Liver (tissue), 8 donors: ENCODE measurements at regions not wholly inside any gene's neighbourhood (a gene's known extent, or its start where the extent isn't known, plus 50 kb on each side); places are given as distances from the start of the nearest gene placed in this dataset.

Source experiments
- DNase-seq: peaks from one replicate; pipeline ENCODE4 v3.0.0-alpha.2; 2017; ENCODE audit warnings: low spot score
- H3K27ac ChIP-seq, 2 donors: one replicate each; pipeline ENCODE4 v1.7.0; 2013; ENCODE audit warnings: inconsistent platforms in 2 of 2, low read length in 2 of 2, control low read depth in 1 of 2, low read depth in 1 of 2, mild to moderate bottlenecking in 1 of 2
- H3K27me3 ChIP-seq, 4 donors: one replicate each; pipeline versions ENCODE4 v1.6.1 to v1.7.0; 2013; ENCODE audit warnings: low read length in 3 of 4, inconsistent platforms in 1 of 4, mild to moderate bottlenecking in 1 of 4, moderate library complexity in 1 of 4; ENCODE audit not compliant: control insufficient read depth in 4 of 4, insufficient read depth in 4 of 4
- H3K36me3 ChIP-seq, 4 donors: one replicate each; pipeline versions ENCODE4 v1.6.1 to v1.7.0; 2013; ENCODE audit warnings: low read length in 3 of 4, mild to moderate bottlenecking in 3 of 4, low read depth in 1 of 4, moderate library complexity in 1 of 4; ENCODE audit not compliant: control insufficient read depth in 4 of 4, insufficient read depth in 3 of 4
- H3K4me1 ChIP-seq, 4 donors: one replicate each; pipeline versions ENCODE4 v1.6.1 to v1.7.0; 2013; ENCODE audit warnings: low read length in 3 of 4, mild to moderate bottlenecking in 3 of 4, moderate library complexity in 1 of 4; ENCODE audit not compliant: control insufficient read depth in 4 of 4, insufficient read depth in 4 of 4
- H3K4me3 ChIP-seq, 3 donors: one replicate each; pipeline versions ENCODE4 v1.6.1 to v1.7.0; 2013; ENCODE audit warnings: low read length in 3 of 3, control low read depth in 1 of 3, low read depth in 1 of 3, mild to moderate bottlenecking in 1 of 3
- H3K9ac ChIP-seq, 2 donors: one replicate each; pipeline ENCODE4 v1.7.0; 2013; ENCODE audit warnings: low read length in 2 of 2, mild to moderate bottlenecking in 2 of 2, moderate library complexity in 2 of 2, control low read depth in 1 of 2, low read depth in 1 of 2
- H3K9me3 ChIP-seq, 4 donors: one replicate each; pipeline versions ENCODE4 v1.6.1 to v1.7.0; 2013; ENCODE audit warnings: low read length in 3 of 4; ENCODE audit not compliant: control insufficient read depth in 4 of 4
- ATF3 ChIP-seq: IDR thresholded peaks from 2 replicates; pipeline ENCODE4 v1.6.1; 2016; ENCODE audit warnings: antibody characterized with exemption
- EGR1 ChIP-seq, 2 donors: IDR thresholded peaks; 2 replicates each; pipeline ENCODE4 v1.6.1; 2016 to 2018; ENCODE audit warnings: antibody characterized with exemption in 2 of 2, low read depth in 2 of 2
- FOXA2 ChIP-seq: IDR thresholded peaks from 2 replicates; pipeline ENCODE4 v1.6.1; 2016; ENCODE audit warnings: antibody characterized with exemption
- GABPA ChIP-seq, 2 donors: IDR thresholded peaks in 1 of 2; conservative IDR thresholded peaks in 1 of 2; 2 replicates each; pipeline ENCODE4 v1.6.1; 2016; ENCODE audit warnings: antibody characterized with exemption in 2 of 2, mild to moderate bottlenecking in 1 of 2, moderate library complexity in 1 of 2
- HNF4A ChIP-seq, 2 donors: conservative IDR thresholded peaks; 2 replicates each; pipeline ENCODE4 v1.6.1; 2016; ENCODE audit warnings: antibody characterized with exemption in 2 of 2, mild to moderate bottlenecking in 2 of 2
- HNF4G ChIP-seq: IDR thresholded peaks from 2 replicates; pipeline ENCODE4 v1.6.1; 2016; ENCODE audit warnings: antibody characterized with exemption
- JUND ChIP-seq, 2 donors: IDR thresholded peaks; 2 replicates each; pipeline ENCODE4 v1.6.1; 2016; ENCODE audit warnings: antibody characterized with exemption in 2 of 2
- NR2F2 ChIP-seq: IDR thresholded peaks from 2 replicates; pipeline ENCODE4 v1.6.1; 2016; ENCODE audit warnings: antibody characterized with exemption
- RAD21 ChIP-seq, 2 donors: IDR thresholded peaks; 2 replicates each; pipeline ENCODE4 v1.6.1; 2016; ENCODE audit warnings: antibody characterized with exemption in 2 of 2, mild to moderate bottlenecking in 2 of 2
- REST ChIP-seq: IDR thresholded peaks from 2 replicates; pipeline ENCODE4 v1.6.1; 2016; ENCODE audit warnings: antibody characterized with exemption, mild to moderate bottlenecking
- RXRA ChIP-seq, 2 donors: IDR thresholded peaks; 2 replicates each; pipeline ENCODE4 v1.6.1; 2017 to 2018; ENCODE audit warnings: antibody characterized with exemption in 2 of 2, mild to moderate bottlenecking in 1 of 2
- SP1 ChIP-seq: IDR thresholded peaks from 2 replicates; pipeline ENCODE4 v1.6.1; 2018; ENCODE audit warnings: antibody characterized with exemption, mild to moderate bottlenecking
- TAF1 ChIP-seq: conservative IDR thresholded peaks from 2 replicates; pipeline ENCODE4 v1.6.1; 2016; ENCODE audit warnings: antibody characterized with exemption, mild to moderate bottlenecking
- YY1 ChIP-seq: IDR thresholded peaks from 2 replicates; pipeline ENCODE4 v1.6.1; 2016; ENCODE audit warnings: antibody characterized with exemption, mild to moderate bottlenecking
- ZBTB33 ChIP-seq: IDR thresholded peaks from 2 replicates; pipeline ENCODE4 v1.6.1; 2016; ENCODE audit warnings: antibody characterized with exemption
- WGBS: extraction: QIAGEN DNeasy Blood & Tissue Kit; methylation state at CpG from one replicate; pipeline ENCODE4 v1.1.7; 2013; 5-methylcytosine and 5-hydroxymethylcytosine counted together
- TF ChIP-seq, protein P1 (sequence below): IDR thresholded peaks from 2 replicates; pipeline ENCODE4 v1.6.1; 2016; ENCODE audit warnings: antibody characterized with exemption
- TF ChIP-seq, protein P2 (sequence below): fragments of 150-350 bp; IDR thresholded peaks from 2 replicates; pipeline ENCODE4 v1.5.1; 2017; ENCODE audit warnings: improper control_type of control experiment, low read depth, low read length; ENCODE audit not compliant: missing input control
- donor health status: healthy.
- donor health status: healthy.
- donor health status: healthy.
- donor health status: healthy.
- donor health status: healthy.

DNA sequence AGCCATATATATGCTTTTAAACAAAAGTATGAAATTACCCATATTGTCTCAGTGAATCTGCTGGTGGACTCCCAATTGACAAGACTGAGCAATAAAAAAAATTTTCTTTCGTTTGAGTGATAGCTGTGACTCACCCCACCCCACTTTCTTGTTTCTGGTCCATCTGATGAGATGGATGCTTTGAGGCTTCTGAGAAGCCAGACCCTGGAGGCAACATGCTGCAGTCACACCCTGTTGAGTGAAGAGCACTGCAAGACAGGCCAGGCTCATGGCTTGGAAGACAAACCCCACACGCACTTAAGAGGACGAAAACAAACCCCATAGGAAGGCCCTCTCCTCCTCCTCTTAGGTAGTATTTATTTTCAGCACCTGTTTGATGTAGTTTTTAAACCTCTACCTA lies 276.0 kb upstream of the TTC14 start:
- no peak for DNase-seq
- 72% methylated on average over 3 of the region's 3 CpGs for WGBS

More for the DNA sequence above, 276.0 kb upstream of the TTC14 start:
- H3K4me3 ChIP-seq: no peak overlapping the region
- peaks cover 0 to 3% (median 0%) of the 10 kb centered on the region in 4 donors for H3K9me3 ChIP-seq
- no peaks in the 10 kb centered on the region for H3K36me3 ChIP-seq
- TF ChIP-seq JUND (IDR thresholded peaks at IDR 0.05): no peak
- no peak for TF ChIP-seq HNF4G
- no peak for TF ChIP-seq REST
- no peak for TF ChIP-seq ZBTB33
- TF ChIP-seq ATF3: no peak
- TF ChIP-seq TAF1: no peak
- no peak for TF ChIP-seq GABPA (IDR thresholded peaks at IDR 0.05 in 1 of 2, conservative IDR thresholded peaks at IDR 0.05 in 1 of 2)
- TF ChIP-seq HNF4A (conservative IDR thresholded peaks at IDR 0.05): no peak
- TF ChIP-seq NR2F2: no peak
- TF ChIP-seq, protein P1, sequence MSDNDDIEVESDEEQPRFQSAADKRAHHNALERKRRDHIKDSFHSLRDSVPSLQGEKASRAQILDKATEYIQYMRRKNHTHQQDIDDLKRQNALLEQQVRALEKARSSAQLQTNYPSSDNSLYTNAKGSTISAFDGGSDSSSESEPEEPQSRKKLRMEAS: no peak
- no peak for TF ChIP-seq YY1
- TF ChIP-seq FOXA2: no peak
- TF ChIP-seq RAD21 (IDR thresholded peaks at IDR 0.05): no peak
- TF ChIP-seq RXRA (IDR thresholded peaks at IDR 0.05): no peak
- no peak for TF ChIP-seq EGR1 (IDR thresholded peaks at IDR 0.05; ENCODE audit: low read depth in 2 of 2)
- TF ChIP-seq, protein P2, sequence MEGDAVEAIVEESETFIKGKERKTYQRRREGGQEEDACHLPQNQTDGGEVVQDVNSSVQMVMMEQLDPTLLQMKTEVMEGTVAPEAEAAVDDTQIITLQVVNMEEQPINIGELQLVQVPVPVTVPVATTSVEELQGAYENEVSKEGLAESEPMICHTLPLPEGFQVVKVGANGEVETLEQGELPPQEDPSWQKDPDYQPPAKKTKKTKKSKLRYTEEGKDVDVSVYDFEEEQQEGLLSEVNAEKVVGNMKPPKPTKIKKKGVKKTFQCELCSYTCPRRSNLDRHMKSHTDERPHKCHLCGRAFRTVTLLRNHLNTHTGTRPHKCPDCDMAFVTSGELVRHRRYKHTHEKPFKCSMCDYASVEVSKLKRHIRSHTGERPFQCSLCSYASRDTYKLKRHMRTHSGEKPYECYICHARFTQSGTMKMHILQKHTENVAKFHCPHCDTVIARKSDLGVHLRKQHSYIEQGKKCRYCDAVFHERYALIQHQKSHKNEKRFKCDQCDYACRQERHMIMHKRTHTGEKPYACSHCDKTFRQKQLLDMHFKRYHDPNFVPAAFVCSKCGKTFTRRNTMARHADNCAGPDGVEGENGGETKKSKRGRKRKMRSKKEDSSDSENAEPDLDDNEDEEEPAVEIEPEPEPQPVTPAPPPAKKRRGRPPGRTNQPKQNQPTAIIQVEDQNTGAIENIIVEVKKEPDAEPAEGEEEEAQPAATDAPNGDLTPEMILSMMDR: no peak
- TF ChIP-seq SP1: no peak
- no peaks in the 10 kb centered on the region for H3K27me3 ChIP-seq
- no peak overlapping the region for H3K27ac ChIP-seq
- no peaks in the 10 kb centered on the region for H3K4me1 ChIP-seq
- no peak overlapping the region for H3K9ac ChIP-seq
